ENCODE measurements at regions not wholly inside any gene's neighbourhood (a gene's known extent, or its start where the extent isn't known, plus 50 kb on each side); places are given as distances from the start of the nearest gene placed in this dataset.

DNA sequence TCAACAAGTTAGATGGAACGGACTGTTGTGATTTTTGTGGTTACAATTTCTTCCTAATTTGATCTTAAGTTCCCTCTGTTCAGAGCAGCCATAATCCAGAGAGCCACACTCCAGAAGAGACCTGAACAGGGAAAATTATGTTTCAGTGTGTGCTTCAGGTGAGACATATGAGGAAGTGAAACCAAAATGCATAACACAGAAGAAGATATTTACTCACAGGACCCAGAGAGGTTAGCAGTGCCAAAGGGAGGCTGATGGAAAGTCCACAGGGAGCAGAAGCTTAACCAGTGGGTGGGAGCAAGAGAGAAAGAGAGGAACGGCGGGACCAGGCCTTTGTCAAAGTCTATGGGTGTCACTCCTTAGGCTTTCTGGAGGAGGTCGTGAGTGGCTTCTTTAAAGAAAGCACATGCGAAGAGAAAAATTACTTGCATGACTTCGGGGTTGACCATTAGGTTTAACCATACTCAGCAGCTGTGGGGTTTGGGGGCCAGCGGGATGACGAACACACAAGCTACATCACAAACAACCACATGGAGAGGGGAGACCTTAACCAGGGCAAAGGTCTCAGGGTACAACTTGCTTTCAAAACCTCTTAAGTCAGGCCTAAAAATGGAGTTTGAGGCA is 141.4 kb downstream of the MED10 start:
- Histone ChIP-seq H3K9me3 (ENCODE audit: control insufficient read depth in 2 of 3, insufficient read depth in 1 of 3, low read length in 3 of 3) (no peaks in the 10 kb centered on the region), H3K9ac (ENCODE audit: low read length in 3 of 3) (no peak overlapping the region), H3K27me3 (ENCODE audit: control insufficient read depth, insufficient read depth, low read length) (no peaks in the 10 kb centered on the region), H3K4me1 (ENCODE audit: control insufficient read depth in 2 of 3, insufficient read depth in 2 of 3, low read depth in 1 of 3, low read length in 3 of 3) (no peaks in the 10 kb centered on the region), H3K36me3 (ENCODE audit: control insufficient read depth in 2 of 3, insufficient read depth in 3 of 3, low read length in 3 of 3) (no peaks in the 10 kb centered on the region), H3K4me3 (ENCODE audit: low read length in 3 of 3) (no peak overlapping the region), H3K27ac (ENCODE audit: low read depth in 2 of 2, low read length in 2 of 2) (no peak overlapping the region)
- FAIRE-seq (no peak), DNase-seq (no peak)
- intact Hi-C loops (cut with DNase I) = no loop called here
- TF ChIP-seq, protein P1, sequence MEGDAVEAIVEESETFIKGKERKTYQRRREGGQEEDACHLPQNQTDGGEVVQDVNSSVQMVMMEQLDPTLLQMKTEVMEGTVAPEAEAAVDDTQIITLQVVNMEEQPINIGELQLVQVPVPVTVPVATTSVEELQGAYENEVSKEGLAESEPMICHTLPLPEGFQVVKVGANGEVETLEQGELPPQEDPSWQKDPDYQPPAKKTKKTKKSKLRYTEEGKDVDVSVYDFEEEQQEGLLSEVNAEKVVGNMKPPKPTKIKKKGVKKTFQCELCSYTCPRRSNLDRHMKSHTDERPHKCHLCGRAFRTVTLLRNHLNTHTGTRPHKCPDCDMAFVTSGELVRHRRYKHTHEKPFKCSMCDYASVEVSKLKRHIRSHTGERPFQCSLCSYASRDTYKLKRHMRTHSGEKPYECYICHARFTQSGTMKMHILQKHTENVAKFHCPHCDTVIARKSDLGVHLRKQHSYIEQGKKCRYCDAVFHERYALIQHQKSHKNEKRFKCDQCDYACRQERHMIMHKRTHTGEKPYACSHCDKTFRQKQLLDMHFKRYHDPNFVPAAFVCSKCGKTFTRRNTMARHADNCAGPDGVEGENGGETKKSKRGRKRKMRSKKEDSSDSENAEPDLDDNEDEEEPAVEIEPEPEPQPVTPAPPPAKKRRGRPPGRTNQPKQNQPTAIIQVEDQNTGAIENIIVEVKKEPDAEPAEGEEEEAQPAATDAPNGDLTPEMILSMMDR (IDR thresholded peaks at IDR 0.05; ENCODE audit: borderline replicate concordance, extremely low read depth, insufficient read depth) = no peak

DNA sequence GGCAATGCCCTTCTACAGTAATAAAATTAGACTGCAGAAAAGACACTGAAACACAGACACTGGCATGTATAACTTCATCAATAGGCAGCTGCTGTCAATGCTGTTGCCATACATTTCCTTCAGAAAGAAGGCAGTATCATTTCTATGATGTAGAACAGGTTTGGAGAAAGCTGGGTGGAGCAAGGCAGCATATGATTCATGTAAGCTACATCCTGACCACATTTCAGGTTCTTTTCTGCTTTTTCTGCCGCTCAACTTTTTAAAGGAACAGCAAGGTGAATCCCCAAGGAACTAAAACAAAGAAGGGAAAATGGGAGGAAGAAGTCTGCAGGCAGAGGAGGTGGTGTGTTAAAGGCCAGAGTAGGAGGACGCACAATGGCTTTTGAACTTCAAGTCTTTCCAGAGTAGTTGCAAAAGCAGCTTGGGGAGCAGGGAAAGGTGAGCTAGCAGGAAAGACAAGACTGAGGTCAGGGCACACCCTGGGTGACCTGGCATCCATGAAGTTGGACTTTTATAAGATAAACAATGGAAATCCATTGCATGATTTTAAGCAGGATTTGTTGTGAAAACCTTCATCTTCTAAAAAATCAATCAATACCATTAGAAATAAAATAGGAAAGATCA is 142.1 kb downstream of the MED10 start:
- Histone ChIP-seq H3K4me1 (ENCODE audit: control insufficient read depth in 2 of 3, insufficient read depth in 2 of 3, low read depth in 1 of 3, low read length in 3 of 3) (no peaks in the 10 kb centered on the region), H3K27me3 (ENCODE audit: control insufficient read depth, insufficient read depth, low read length) (no peaks in the 10 kb centered on the region), H3K36me3 (ENCODE audit: control insufficient read depth in 2 of 3, insufficient read depth in 3 of 3, low read length in 3 of 3) (no peaks in the 10 kb centered on the region), H3K9ac (ENCODE audit: low read length in 3 of 3) (no peak overlapping the region), H3K27ac (ENCODE audit: low read depth in 2 of 2, low read length in 2 of 2) (no peak overlapping the region), H3K4me3 (ENCODE audit: low read length in 3 of 3) (no peak overlapping the region), H3K9me3 (ENCODE audit: control insufficient read depth in 2 of 3, insufficient read depth in 1 of 3, low read length in 3 of 3) (no peaks in the 10 kb centered on the region)
- DNase-seq (no peak), FAIRE-seq (no peak)
- intact Hi-C loops (cut with DNase I) = no loop called here
- TF ChIP-seq, protein P1 (IDR thresholded peaks at IDR 0.05; ENCODE audit: borderline replicate concordance, extremely low read depth, insufficient read depth) = no peak

DNA sequence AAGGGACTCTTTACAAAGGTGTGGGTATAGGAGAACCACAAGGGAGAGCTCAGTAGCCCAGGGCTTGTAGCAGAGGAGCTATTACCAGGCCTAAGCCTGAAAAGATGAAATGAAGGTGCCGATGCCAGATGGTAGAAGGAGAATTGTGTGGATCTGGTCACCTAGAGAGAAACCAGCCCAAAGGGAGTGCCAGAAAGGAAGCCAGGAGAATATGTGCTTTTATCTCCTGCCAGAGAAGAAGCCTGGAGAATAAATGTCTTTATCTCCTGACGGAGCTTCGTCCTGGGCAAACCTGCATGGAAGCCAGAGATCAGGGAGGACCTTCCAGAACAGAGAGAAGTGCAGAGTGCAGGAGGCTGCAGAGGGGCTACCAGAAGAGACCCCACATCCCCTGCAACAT is 142.6 kb downstream of the MED10 start:
- H3K4me1 ChIP-seq (ENCODE audit: control insufficient read depth in 2 of 3, insufficient read depth in 2 of 3, low read depth in 1 of 3, low read length in 3 of 3) = no peaks in the 10 kb centered on the region
- no peak for FAIRE-seq
- TF ChIP-seq, protein P1 (IDR thresholded peaks at IDR 0.05; ENCODE audit: borderline replicate concordance, extremely low read depth, insufficient read depth) = no peak
- no peak overlapping the region for H3K27ac ChIP-seq (ENCODE audit: low read depth in 2 of 2, low read length in 2 of 2)
- H3K27me3 ChIP-seq (ENCODE audit: control insufficient read depth, insufficient read depth, low read length) = no peaks in the 10 kb centered on the region
- H3K4me3 ChIP-seq (ENCODE audit: low read length in 3 of 3) = no peak overlapping the region
- H3K36me3 ChIP-seq (ENCODE audit: control insufficient read depth in 2 of 3, insufficient read depth in 3 of 3, low read length in 3 of 3) = no peaks in the 10 kb centered on the region
- no peak overlapping the region for H3K9ac ChIP-seq (ENCODE audit: low read length in 3 of 3)
- DNase-seq = no peak
- intact Hi-C loops (cut with DNase I) = no loop called here
- H3K9me3 ChIP-seq (ENCODE audit: control insufficient read depth in 2 of 3, insufficient read depth in 1 of 3, low read length in 3 of 3) = no peaks in the 10 kb centered on the region
